Stimulated activated CD4-positive, alpha-beta T cell treated with anti-CD3 and anti-CD28 coated beads, TNF-alpha, amount 100 ng/mL, for 4 hours (primary cell): ENCODE measurements at regions not wholly inside any gene's neighbourhood (a gene's known extent, or its start where the extent isn't known, plus 50 kb on each side); places are given as distances from the start of the nearest gene placed in this dataset.

Source experiments
- DNase-seq, 3 experiments: peaks; one replicate each; pipeline ENCODE4 v3.0.0-alpha.2; 2020; ENCODE audit warnings: low read depth in 3 of 3

GRCh38 chr2:120866071-120866470 lies 130.4 kb downstream of the GLI2 start:
- DNase-seq: no peak

- DNase-seq: no peak
These were observed 130.9 kb downstream of the GLI2 start for GRCh38 chr2:120866483-120867140.

GRCh38 chr2:120867290-120868241 lies 131.9 kb downstream of the GLI2 start:
- DNase-seq: no peak

GRCh38 chr2:120868366-120868765 lies 132.7 kb downstream of the GLI2 start:
- no peak for DNase-seq

- no peak for DNase-seq
These were observed 133.5 kb downstream of the GLI2 start for GRCh38 chr2:120869036-120869729.

GRCh38 chr2:120869730-120870466 lies 134.2 kb downstream of the GLI2 start:
- DNase-seq: no peak

- no peak for DNase-seq
These were observed 134.8 kb downstream of the GLI2 start for GRCh38 chr2:120870467-120870788.

GRCh38 chr2:120871016-120871635 lies 135.5 kb downstream of the GLI2 start:
- DNase-seq: no peak

GRCh38 chr2:120871881-120872620 lies 136.4 kb downstream of the GLI2 start:
- DNase-seq: no peak

GRCh38 chr2:120873958-120874887 lies 138.6 kb downstream of the GLI2 start:
- DNase-seq: no peak

GRCh38 chr2:120874888-120875275 lies 139.2 kb downstream of the GLI2 start:
- no peak for DNase-seq

GRCh38 chr2:120875431-120875830 lies 139.8 kb downstream of the GLI2 start:
- DNase-seq: no peak

GRCh38 chr2:120876526-120877280 lies 141.0 kb downstream of the GLI2 start:
- no peak for DNase-seq

GRCh38 chr2:120877409-120877808 lies 141.7 kb downstream of the GLI2 start:
- no peak for DNase-seq

- DNase-seq: no peak
These were observed 143.3 kb downstream of the GLI2 start for GRCh38 chr2:120878970-120879369.

GRCh38 chr2:120879431-120880295 lies 144.0 kb downstream of the GLI2 start:
- DNase-seq: no peak

- no peak for DNase-seq
These were observed 144.7 kb downstream of the GLI2 start for GRCh38 chr2:120880381-120880780.
